ENCODE measurements at regions not wholly inside any gene's neighbourhood (a gene's known extent, or its start where the extent isn't known, plus 50 kb on each side); places are given as distances from the start of the nearest gene placed in this dataset.

DNA sequence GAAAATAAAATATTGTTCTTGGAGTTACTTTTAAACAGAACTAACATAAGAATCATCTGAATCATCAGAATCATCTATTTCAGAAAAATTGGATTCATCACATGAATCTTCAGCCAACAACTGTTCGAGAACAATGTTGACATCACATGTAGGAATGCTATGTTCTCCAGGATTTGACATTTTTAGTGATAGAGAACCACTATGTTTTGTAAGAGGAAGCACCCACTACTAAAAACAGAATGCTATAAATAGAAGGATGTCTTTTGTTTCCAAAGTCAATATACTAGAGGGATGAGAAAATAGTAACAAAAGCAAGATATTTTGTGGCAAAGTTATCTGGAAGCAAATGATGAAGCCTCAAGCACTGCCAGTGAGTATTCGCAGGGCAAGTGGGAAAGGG is 263.4 kb upstream of the DDI1 start:
- ChIA-PET CTCF (no interaction called here), POLR2A (no interaction called here)
- no peak overlapping the region for H3K4me2 ChIP-seq (ENCODE audit: insufficient read depth, low read length)
- no peaks in the 10 kb centered on the region for H3K9me3 ChIP-seq (replicated peaks; ENCODE audit: control insufficient read depth, insufficient read depth, low read length)
- no peak for FAIRE-seq
- DNase-seq (ENCODE audit: low read depth, low spot score) = no peak
- no peak overlapping the region for H2AFZ ChIP-seq (ENCODE audit: low read depth, low read length)
- no peaks in the 10 kb centered on the region for H3K9me1 ChIP-seq (replicated peaks; ENCODE audit: control insufficient read depth, extremely low read depth, insufficient read depth, low read length)
- no peaks in the 10 kb centered on the region for H4K20me1 ChIP-seq (replicated peaks; ENCODE audit: control insufficient read depth, extremely low read depth, insufficient read depth, low read length)
- no peaks in the 10 kb centered on the region for H3K79me2 ChIP-seq (ENCODE audit: control insufficient read depth, insufficient read depth, low read length)
- BruUV-seq (replicated peaks) = no TSS peak
- H3K4me3 ChIP-seq (replicated peaks in 1 of 3; ENCODE audit: insufficient read depth in 1 of 3, low read depth in 1 of 3, low read length in 3 of 3) = no peak overlapping the region
- dilution Hi-C loops (cut with MboI; ENCODE audit: extremely low pct_ligation_motif_present, low sequenced_read_pairs) (no loop called here), intact Hi-C loops (cut with micrococcal nuclease) (no loop called here)
- no peaks in the 10 kb centered on the region for H3K27me3 ChIP-seq (ENCODE audit: control insufficient read depth in 2 of 2, insufficient read depth in 2 of 2, low read length in 2 of 2)
- H3K9ac ChIP-seq (replicated peaks; ENCODE audit: extremely low read depth, insufficient read depth, low read length) = no peak overlapping the region
- peaks cover 4% of the 10 kb centered on the region for H3K4me1 ChIP-seq (ENCODE audit: control insufficient read depth, extremely low read depth, insufficient read depth, low read length)
- no peaks in the 10 kb centered on the region for H3K36me3 ChIP-seq (ENCODE audit: control insufficient read depth in 2 of 2, extremely low read depth in 1 of 2, insufficient read depth in 2 of 2, low read length in 2 of 2)
- no peak overlapping the region for H3K27ac ChIP-seq (ENCODE audit: insufficient read depth, low read depth, low read length)
- TF ChIP-seq POLR2A (IDR thresholded peaks at IDR 0.05; ENCODE audit: low read depth, low read length) (no peak), FOS (IDR thresholded peaks at IDR 0.05; ENCODE audit: borderline replicate concordance, insufficient read depth, low read length) (no peak), GATA2 (IDR thresholded peaks at IDR 0.05; ENCODE audit: insufficient read depth, insufficient read length, low read depth, low read length) (no peak), MYC (IDR thresholded peaks at IDR 0.05; ENCODE audit: low read depth, low read length) (no peak), CTCF (IDR thresholded peaks at IDR 0.05; ENCODE audit: extremely low read depth in 1 of 2, insufficient read depth in 1 of 2, low read depth in 1 of 2, low read length in 2 of 2) (no peak), JUN (IDR thresholded peaks at IDR 0.05; ENCODE audit: borderline replicate concordance, insufficient read depth, insufficient read length, low read depth) (no peak), MAX (IDR thresholded peaks at IDR 0.05; ENCODE audit: insufficient read depth, insufficient read length) (no peak), EZH2 (IDR thresholded peaks at IDR 0.05; ENCODE audit: borderline replicate concordance, low read depth, low read length, severe bottlenecking) (no peak), POLR2AphosphoS5 (IDR thresholded peaks at IDR 0.05; ENCODE audit: insufficient read depth, low read depth, low read length) (no peak)
